DND-41 (cell line): ENCODE measurements at regions not wholly inside any gene's neighbourhood (a gene's known extent, or its start where the extent isn't known, plus 50 kb on each side); places are given as distances from the start of the nearest gene placed in this dataset.

Experiments
- CTCF ChIP-seq: IDR thresholded peaks from 2 replicates; pipeline ENCODE4 v1.5.1; 2012; ENCODE audit warnings: borderline replicate concordance, low read length, moderate library complexity, mild to moderate bottlenecking; ENCODE audit not compliant: poor library complexity, severe bottlenecking; ENCODE audit errors: extremely low read depth
- EZH2 ChIP-seq: IDR thresholded peaks from 3 replicates; pipeline ENCODE4 v1.6.1; 2012; ENCODE audit warnings: borderline replicate concordance, low read depth, mild to moderate bottlenecking, moderate library complexity, low read length, inconsistent platforms; ENCODE audit not compliant: severe bottlenecking

- TF ChIP-seq CTCF, result no peak
- no peak for TF ChIP-seq EZH2
Measured at GRCh38 chr12:85606455-85606854, 229.8 kb downstream of the RASSF9 start.
